DMS114 treated with DMSO at 0.1 percent for 48 hours (cell line): ENCODE measurements at regions not wholly inside any gene's neighbourhood (a gene's known extent, or its start where the extent isn't known, plus 50 kb on each side); places are given as distances from the start of the nearest gene placed in this dataset.
"Not testable (repeated sequence)": the region's sequence is repeated elsewhere in the genome, so short reads cannot be mapped to it uniquely, and the experiment has no call there.

Experiments
- DNase-seq: peaks from one replicate; lab custom pipeline; 2025; ENCODE audit not compliant: unreplicated experiment; lab: John Stamatoyannopoulos, UW

GRCh38 chr13:73532987-73533510 is 474.2 kb downstream of the KLF5 start:
- DNase-seq, result no peak

GRCh38 chr13:73532582-73532981 is 473.8 kb downstream of the KLF5 start:
- DNase-seq, result no peak

GRCh38 chr13:73531014-73531413 is 472.2 kb downstream of the KLF5 start:
- no peak for DNase-seq

- no peak for DNase-seq
These were observed 464.1 kb downstream of the KLF5 start for GRCh38 chr13:73522937-73523336.

GRCh38 chr13:73521985-73522524 is 463.2 kb downstream of the KLF5 start:
- no peak for DNase-seq

- no peak for DNase-seq
These were observed 462.5 kb downstream of the KLF5 start for GRCh38 chr13:73521290-73521624.

GRCh38 chr13:73520566-73521289 is 461.9 kb downstream of the KLF5 start:
- DNase-seq, result no peak

- not testable (repeated sequence) for DNase-seq
These were observed 461.3 kb downstream of the KLF5 start for GRCh38 chr13:73520135-73520534.

GRCh38 chr13:73519396-73520116 is 460.8 kb downstream of the KLF5 start:
- no peak for DNase-seq

GRCh38 chr13:73517766-73518165 is 459.0 kb downstream of the KLF5 start:
- no peak for DNase-seq

GRCh38 chr13:73516731-73517130 is 457.9 kb downstream of the KLF5 start:
- no peak for DNase-seq

GRCh38 chr13:73514208-73514607 is 455.4 kb downstream of the KLF5 start:
- DNase-seq, result no peak

GRCh38 chr13:73513751-73514150 is 454.9 kb downstream of the KLF5 start:
- DNase-seq, result no peak

- no peak for DNase-seq
These were observed 450.0 kb downstream of the KLF5 start for GRCh38 chr13:73508841-73509240.

- no peak for DNase-seq
These were observed 446.6 kb downstream of the KLF5 start for GRCh38 chr13:73505376-73505890.

GRCh38 chr13:73499695-73500094 is 440.9 kb downstream of the KLF5 start:
- no peak for DNase-seq

- DNase-seq, result no peak
These were observed 438.6 kb downstream of the KLF5 start for GRCh38 chr13:73497430-73497829.

- DNase-seq, result no peak
These were observed 437.9 kb downstream of the KLF5 start for GRCh38 chr13:73496711-73497110.

- no peak for DNase-seq
These were observed 434.0 kb downstream of the KLF5 start for GRCh38 chr13:73492811-73493210.

GRCh38 chr13:73482556-73482955 is 423.8 kb downstream of the KLF5 start:
- no peak for DNase-seq

- no peak for DNase-seq
These were observed 423.2 kb downstream of the KLF5 start for GRCh38 chr13:73481886-73482445.
